A673 (cell line): ENCODE measurements at regions not wholly inside any gene's neighbourhood (a gene's known extent, or its start where the extent isn't known, plus 50 kb on each side); places are given as distances from the start of the nearest gene placed in this dataset.

Experiments used
- BruUV-seq: library from RNA; stranded (reverse); fragments of 400-500 nt; replicated peaks from 2 replicates; lab custom pipeline; 2021; lab: Mats Ljungman, UMichigan
- CTCF ChIA-PET: fragments of 300-600 bp; sonication (Branson Sonifier 250); formaldehyde crosslinking; loops from one replicate; lab custom pipeline; 2022; ENCODE audit warnings: antibody characterized with exemption; lab: Charles Lee
- POLR2A ChIA-PET: fragments of 300-600 bp; sonication (Branson Sonifier 250); formaldehyde crosslinking; loops from one replicate; lab custom pipeline; 2022; ENCODE audit warnings: antibody characterized with exemption; ENCODE audit not compliant: low non-redundant PET; lab: Charles Lee
- DNase-seq: peaks from one replicate; pipeline ENCODE4 v3.0.0-alpha.2; 2015; ENCODE audit warnings: low spot score
- H3K27ac ChIP-seq: fragments of 200-600 bp; sonication (generic); 2 replicates; pipeline ENCODE4 v1.5.1; 2016; ENCODE audit warnings: mixed run types, low read depth, mild to moderate bottlenecking, mixed read lengths, antibody characterized with exemption, low read length; ENCODE audit not compliant: poor library complexity, severe bottlenecking
- H3K27me3 ChIP-seq: fragments of 200-600 bp; sonication (generic); replicated peaks from 2 replicates; pipeline ENCODE4 v1.6.1; 2017; ENCODE audit warnings: mixed run types, low read depth, mild to moderate bottlenecking, mixed read lengths, antibody characterized with exemption, low read length; ENCODE audit not compliant: insufficient read depth, poor library complexity
- H3K36me3 ChIP-seq: fragments of 200-600 bp; sonication (generic); 2 replicates; pipeline ENCODE4 v1.6.1; 2016; ENCODE audit warnings: mixed run types, mild to moderate bottlenecking, mixed read lengths, antibody characterized with exemption, low read length; ENCODE audit not compliant: insufficient read depth, poor library complexity, severe bottlenecking
- H3K4me1 ChIP-seq: fragments of 200-600 bp; sonication (generic); 2 replicates; pipeline ENCODE4 v1.6.1; 2017; ENCODE audit warnings: mixed run types, mild to moderate bottlenecking, mixed read lengths, antibody characterized with exemption, low read length; ENCODE audit not compliant: insufficient read depth, poor library complexity, severe bottlenecking
- H3K4me3 ChIP-seq: fragments of 200-600 bp; sonication (generic); 2 replicates; pipeline ENCODE4 v1.5.1; 2016; ENCODE audit warnings: low read depth, mixed run types, mild to moderate bottlenecking, mixed read lengths, low read length; ENCODE audit not compliant: poor library complexity, severe bottlenecking
- H3K9me3 ChIP-seq: fragments of 200-600 bp; sonication (generic); 2 replicates; pipeline ENCODE4 v1.6.1; 2016; ENCODE audit warnings: mixed run types, low read depth, mild to moderate bottlenecking, mixed read lengths, antibody characterized with exemption, low read length; ENCODE audit not compliant: poor library complexity, severe bottlenecking
- CTCF ChIP-seq: fragments of 300-800, 200-600 bp; sonication (generic); conservative IDR thresholded peaks from 2 replicates; pipeline ENCODE4 v1.5.1; 2017; ENCODE audit warnings: low read depth, mild to moderate bottlenecking, antibody characterized with exemption, low read length, moderate library complexity, mixed read lengths
- EZH2 ChIP-seq: fragments of 200-600 bp; sonication (generic); IDR thresholded peaks from 2 replicates; pipeline ENCODE4 v1.6.1; 2017; ENCODE audit warnings: borderline replicate concordance, low read depth, mild to moderate bottlenecking, mixed read lengths, antibody characterized with exemption, low read length; ENCODE audit not compliant: poor library complexity, severe bottlenecking
- intact Hi-C: fragments of 100-400 bp; cut with micrococcal nuclease; formaldehyde crosslinking; loops from one replicate; pipeline ENCODE4 v1.10.0; 2022; ENCODE audit not compliant: unreplicated experiment

- CTCF ChIA-PET = no interaction called here
- intact Hi-C loops = no loop called here
- Histone ChIP-seq H3K27ac (no peak overlapping the region), H3K4me1 (no peaks in the 10 kb centered on the region), H3K4me3 (no peak overlapping the region), H3K36me3 (no peaks in the 10 kb centered on the region), H3K27me3 (no peaks in the 10 kb centered on the region), H3K9me3 (peaks cover 2% of the 10 kb centered on the region)
- no TSS peak for BruUV-seq
- DNase-seq = no peak
- TF ChIP-seq EZH2 (no peak), CTCF (no peak)
- POLR2A ChIA-PET = no interaction called here
Measured at GRCh38 chr22:47929073-47929472, 1166.6 kb downstream of the TBC1D22A start.

- CTCF ChIA-PET = no interaction called here
- POLR2A ChIA-PET = no interaction called here
- DNase-seq = no peak
- Histone ChIP-seq H3K9me3 (peaks cover 3% of the 10 kb centered on the region), H3K4me3 (no peak overlapping the region), H3K36me3 (no peaks in the 10 kb centered on the region), H3K27ac (no peak overlapping the region), H3K27me3 (no peaks in the 10 kb centered on the region), H3K4me1 (no peaks in the 10 kb centered on the region)
- intact Hi-C loops = no loop called here
- no TSS peak for BruUV-seq
- TF ChIP-seq EZH2 (no peak), CTCF (no peak)
Measured at GRCh38 chr22:47928631-47929030, 1166.2 kb downstream of the TBC1D22A start.

GRCh38 chr22:47927648-47928210, 1165.3 kb downstream of the TBC1D22A start:
- Histone ChIP-seq H3K9me3 (peaks cover 3% of the 10 kb centered on the region), H3K4me1 (no peaks in the 10 kb centered on the region)
- intact Hi-C loops = no loop called here

More at GRCh38 chr22:47927648-47928210, 1165.3 kb downstream of the TBC1D22A start:
- DNase-seq = no peak
- no peaks in the 10 kb centered on the region for H3K36me3 ChIP-seq
- no TSS peak for BruUV-seq
- POLR2A ChIA-PET = no interaction called here
- no peaks in the 10 kb centered on the region for H3K27me3 ChIP-seq
- no peak overlapping the region for H3K4me3 ChIP-seq
- no peak overlapping the region for H3K27ac ChIP-seq
- CTCF ChIA-PET = no interaction called here
- TF ChIP-seq EZH2 (no peak), CTCF (no peak)
